DOHH2 (cell line): ENCODE measurements at regions not wholly inside any gene's neighbourhood (a gene's known extent, or its start where the extent isn't known, plus 50 kb on each side); places are given as distances from the start of the nearest gene placed in this dataset.

Experiments used
- EZH2phosphoT487 ChIP-seq: fragments of 200-600 bp; sonication (generic); IDR thresholded peaks from 2 replicates; pipeline ENCODE4 v1.6.1; 2017; ENCODE audit warnings: borderline replicate concordance, mild to moderate bottlenecking, antibody characterized with exemption, low read length, moderate library complexity, mixed read lengths
- TF ChIP-seq, protein P1 (sequence below): fragments of 200-600 bp; sonication (generic); IDR thresholded peaks from one replicate; pipeline ENCODE4 v1.5.1; 2014; ENCODE audit warnings: antibody characterized with exemption, mild to moderate bottlenecking, low read depth, low read length; ENCODE audit not compliant: poor library complexity, severe bottlenecking

DNA sequence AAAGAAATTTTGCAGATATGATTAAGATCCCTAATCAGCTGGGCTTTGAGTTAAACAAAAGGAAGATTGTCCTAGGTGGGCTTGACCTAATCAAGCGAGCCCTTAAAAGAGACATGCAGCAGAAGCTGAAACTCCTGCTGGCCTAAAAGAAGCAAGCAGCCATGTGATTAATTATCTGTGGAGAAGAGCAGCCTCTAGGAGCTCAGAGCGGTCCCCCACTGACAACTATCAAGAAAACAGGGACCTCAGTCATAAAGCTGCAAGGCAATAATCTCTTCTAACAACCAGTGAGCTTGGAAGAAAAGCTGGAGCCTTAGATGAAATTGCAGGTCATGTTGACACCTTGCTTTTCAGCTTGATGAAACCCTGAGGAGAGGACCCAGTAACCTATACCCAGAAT lies 288.9 kb upstream of the CLEC14A start:
- TF ChIP-seq, protein P1, sequence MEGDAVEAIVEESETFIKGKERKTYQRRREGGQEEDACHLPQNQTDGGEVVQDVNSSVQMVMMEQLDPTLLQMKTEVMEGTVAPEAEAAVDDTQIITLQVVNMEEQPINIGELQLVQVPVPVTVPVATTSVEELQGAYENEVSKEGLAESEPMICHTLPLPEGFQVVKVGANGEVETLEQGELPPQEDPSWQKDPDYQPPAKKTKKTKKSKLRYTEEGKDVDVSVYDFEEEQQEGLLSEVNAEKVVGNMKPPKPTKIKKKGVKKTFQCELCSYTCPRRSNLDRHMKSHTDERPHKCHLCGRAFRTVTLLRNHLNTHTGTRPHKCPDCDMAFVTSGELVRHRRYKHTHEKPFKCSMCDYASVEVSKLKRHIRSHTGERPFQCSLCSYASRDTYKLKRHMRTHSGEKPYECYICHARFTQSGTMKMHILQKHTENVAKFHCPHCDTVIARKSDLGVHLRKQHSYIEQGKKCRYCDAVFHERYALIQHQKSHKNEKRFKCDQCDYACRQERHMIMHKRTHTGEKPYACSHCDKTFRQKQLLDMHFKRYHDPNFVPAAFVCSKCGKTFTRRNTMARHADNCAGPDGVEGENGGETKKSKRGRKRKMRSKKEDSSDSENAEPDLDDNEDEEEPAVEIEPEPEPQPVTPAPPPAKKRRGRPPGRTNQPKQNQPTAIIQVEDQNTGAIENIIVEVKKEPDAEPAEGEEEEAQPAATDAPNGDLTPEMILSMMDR: no peak
- no peak for TF ChIP-seq EZH2phosphoT487
